Tibial nerve (tissue), 4 donors: ENCODE measurements at regions not wholly inside any gene's neighbourhood (a gene's known extent, or its start where the extent isn't known, plus 50 kb on each side); places are given as distances from the start of the nearest gene placed in this dataset.
"Not testable (repeated sequence)": the region's sequence is repeated elsewhere in the genome, so short reads cannot be mapped to it uniquely, and the experiment has no call there.

Experiments used
- DNase-seq, 2 donors: peaks; one replicate each; pipeline ENCODE4 v3.0.0-alpha.2; 2019; ENCODE audit warnings: low spot score in 2 of 2
- H3K27ac ChIP-seq, 4 donors: fragments of 200-600 bp; sonication (generic) in 3 of 4; one replicate each; pipeline ENCODE4 v1.5.1; 2017 to 2019; ENCODE audit warnings: mild to moderate bottlenecking in 1 of 4
- H3K27me3 ChIP-seq, 2 donors: fragments of 200-600 bp; sonication (generic) in 1 of 2; one replicate each; pipeline versions ENCODE4 v1.5.1 to v1.6.0; 2017 to 2019
- H3K36me3 ChIP-seq, 3 donors: fragments of 200-600 bp; sonication (generic); one replicate each; pipeline ENCODE4 v1.5.1; 2018 to 2019
- H3K4me1 ChIP-seq, 4 donors: fragments of 200-600 bp; sonication (generic) in 3 of 4; one replicate each; pipeline ENCODE4 v1.5.1; 2017 to 2019
- H3K4me3 ChIP-seq, 4 donors: fragments of 200-600 bp; sonication (generic) in 3 of 4; one replicate each; pipeline ENCODE4 v1.5.1; 2017 to 2019; ENCODE audit warnings: mild to moderate bottlenecking in 1 of 4, moderate library complexity in 1 of 4
- H3K9me3 ChIP-seq, 4 donors: fragments of 200-600 bp; sonication (generic) in 3 of 4; one replicate each; pipeline ENCODE4 v1.5.1; 2017 to 2019
- EP300 ChIP-seq, 2 donors: sonication (generic); formaldehyde crosslinking; IDR thresholded peaks; one replicate each; pipeline ENCODE4 v1.6.1; 2017; ENCODE audit warnings: antibody characterized with exemption in 2 of 2, mild to moderate bottlenecking in 1 of 2
- POLR2A ChIP-seq, 2 donors: fragments of 450-650 bp; IDR thresholded peaks; one replicate each; pipeline ENCODE4 v1.6.1; 2017; ENCODE audit warnings: antibody characterized with exemption in 2 of 2, mild to moderate bottlenecking in 2 of 2, moderate library complexity in 2 of 2
- WGBS, 2 donors: methylation state at CpG; one replicate each; pipeline ENCODE4 v1.1.5; 2018; 5-methylcytosine and 5-hydroxymethylcytosine counted together
- TF ChIP-seq, protein P1 (sequence below), 5 experiments: fragments of 200-600 bp in 3 of 5; fragments of 450-650 bp in 2 of 5; sonication (generic) in 3 of 5; IDR thresholded peaks; one replicate each; pipeline ENCODE4 v1.5.1; 2016 to 2019; ENCODE audit warnings: antibody characterized with exemption in 5 of 5, mild to moderate bottlenecking in 3 of 5, moderate library complexity in 2 of 5

DNA sequence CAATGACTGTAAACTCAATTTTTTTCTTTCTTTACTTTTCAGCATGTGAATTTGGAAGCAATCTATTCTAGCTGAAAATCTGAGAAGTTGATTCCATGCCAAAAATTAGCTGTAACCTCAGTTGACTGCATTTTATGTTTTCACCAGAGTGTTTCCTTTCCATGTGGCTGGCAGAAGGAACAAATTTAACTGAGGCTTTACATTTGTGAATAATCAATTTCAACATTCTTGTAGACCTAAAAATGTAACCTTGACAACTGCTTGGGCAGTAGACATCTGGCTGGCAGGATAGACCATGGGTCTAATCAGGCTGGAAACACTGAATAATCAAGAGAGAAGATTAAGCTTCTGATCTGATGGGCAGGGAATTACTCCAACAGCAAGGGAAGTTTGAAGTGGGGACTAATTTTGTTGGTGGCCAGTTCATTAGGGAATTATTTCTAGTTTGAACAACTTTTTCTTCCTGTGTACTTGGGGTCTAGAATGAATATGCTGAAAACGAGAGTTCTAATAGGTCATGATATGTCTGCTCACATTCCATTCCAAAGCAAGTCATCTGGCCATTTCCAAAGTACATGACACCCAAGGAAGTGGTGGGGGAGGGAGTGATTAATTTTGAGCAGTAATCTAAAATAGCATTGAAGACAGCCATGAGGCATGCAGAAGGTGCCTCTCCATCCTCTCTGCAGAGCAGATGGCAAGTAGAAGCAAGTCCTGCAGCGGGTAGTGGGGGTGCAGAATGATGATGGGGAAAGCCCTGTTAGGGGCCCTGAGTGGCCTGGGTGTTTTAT is 68.2 kb downstream of the ATP23 start:
- Histone ChIP-seq H3K36me3 (no peaks in the 10 kb centered on the region), H3K9me3 (peaks cover 0 to 8% (median 0%) of the 10 kb centered on the region in 4 donors), H3K27me3 (no peaks in the 10 kb centered on the region), H3K27ac (no peak overlapping the region), H3K4me1 (peaks cover 0 to 7% (median 0%) of the 10 kb centered on the region in 4 donors), H3K4me3 (no peak overlapping the region)
- DNase-seq, result no peak
- TF ChIP-seq POLR2A (IDR thresholded peaks at IDR 0.05) (no peak), EP300 (IDR thresholded peaks at IDR 0.05) (no peak)
- TF ChIP-seq, protein P1, sequence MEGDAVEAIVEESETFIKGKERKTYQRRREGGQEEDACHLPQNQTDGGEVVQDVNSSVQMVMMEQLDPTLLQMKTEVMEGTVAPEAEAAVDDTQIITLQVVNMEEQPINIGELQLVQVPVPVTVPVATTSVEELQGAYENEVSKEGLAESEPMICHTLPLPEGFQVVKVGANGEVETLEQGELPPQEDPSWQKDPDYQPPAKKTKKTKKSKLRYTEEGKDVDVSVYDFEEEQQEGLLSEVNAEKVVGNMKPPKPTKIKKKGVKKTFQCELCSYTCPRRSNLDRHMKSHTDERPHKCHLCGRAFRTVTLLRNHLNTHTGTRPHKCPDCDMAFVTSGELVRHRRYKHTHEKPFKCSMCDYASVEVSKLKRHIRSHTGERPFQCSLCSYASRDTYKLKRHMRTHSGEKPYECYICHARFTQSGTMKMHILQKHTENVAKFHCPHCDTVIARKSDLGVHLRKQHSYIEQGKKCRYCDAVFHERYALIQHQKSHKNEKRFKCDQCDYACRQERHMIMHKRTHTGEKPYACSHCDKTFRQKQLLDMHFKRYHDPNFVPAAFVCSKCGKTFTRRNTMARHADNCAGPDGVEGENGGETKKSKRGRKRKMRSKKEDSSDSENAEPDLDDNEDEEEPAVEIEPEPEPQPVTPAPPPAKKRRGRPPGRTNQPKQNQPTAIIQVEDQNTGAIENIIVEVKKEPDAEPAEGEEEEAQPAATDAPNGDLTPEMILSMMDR (IDR thresholded peaks at IDR 0.05), result no peak
- WGBS, 2 donors, result 55 to 63% methylated on average over 2 of the region's 2 CpGs

DNA sequence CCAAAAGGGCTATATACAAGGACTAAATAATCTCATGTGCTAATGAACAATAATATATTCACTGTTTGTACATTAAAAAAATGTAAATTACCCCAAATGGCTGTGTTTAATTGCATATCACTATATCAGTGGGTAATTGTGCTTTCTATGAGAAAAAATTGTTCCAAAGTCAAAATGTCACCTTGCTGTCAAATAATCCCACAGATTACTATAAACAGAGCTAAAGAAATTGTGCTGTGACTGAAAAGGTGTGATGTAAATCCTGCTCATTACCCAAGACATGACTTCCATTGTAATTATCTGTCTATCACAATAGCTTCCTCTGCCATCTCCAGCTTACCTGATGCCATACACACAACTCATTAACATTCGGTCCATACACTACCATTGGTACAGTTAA is 70.3 kb downstream of the ATP23 start:
- Histone ChIP-seq H3K27me3 (no peaks in the 10 kb centered on the region), H3K36me3 (no peaks in the 10 kb centered on the region), H3K4me1 (peaks cover 0 to 7% (median 0%) of the 10 kb centered on the region in 4 donors), H3K4me3 (no peak overlapping the region), H3K27ac (no peak overlapping the region), H3K9me3 (peaks cover 0 to 8% (median 0%) of the 10 kb centered on the region in 4 donors)
- no peak for DNase-seq
- WGBS, 2 donors, result 25 to 38% methylated on average over 1 of the region's 1 CpG
- TF ChIP-seq POLR2A (IDR thresholded peaks at IDR 0.05), result no peak

DNA sequence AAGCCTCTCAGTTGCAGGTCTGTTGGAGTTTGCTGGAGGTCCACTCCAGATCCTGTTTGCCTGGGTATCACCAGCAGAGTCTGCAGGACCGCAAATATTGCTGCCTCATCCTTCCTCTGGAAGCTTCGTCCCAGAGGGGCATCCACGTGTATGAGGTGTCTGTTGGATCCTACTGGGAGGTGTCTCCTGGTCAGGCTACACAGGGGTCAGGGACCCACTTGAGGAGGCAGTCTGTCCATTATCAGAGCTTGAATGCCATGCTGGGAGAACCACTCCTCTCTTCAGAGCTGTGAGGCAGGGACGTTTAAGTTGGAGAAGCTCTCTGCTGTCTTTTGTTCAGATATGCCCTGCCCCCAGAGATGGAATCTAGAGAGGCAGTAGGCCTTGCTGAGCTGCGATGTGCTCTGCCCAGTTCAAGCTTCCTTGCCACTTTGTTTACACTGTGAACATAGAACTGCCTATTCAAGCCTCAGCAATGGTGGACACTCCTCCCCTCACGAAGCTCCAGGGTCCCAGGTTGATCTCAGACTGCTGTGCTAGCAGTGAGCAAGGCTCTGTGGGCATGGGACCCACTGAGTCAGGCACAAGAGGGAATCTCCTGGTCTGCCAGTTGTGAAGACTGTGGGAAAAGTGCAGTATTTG is 81.1 kb downstream of the ATP23 start:
- not testable (repeated sequence) for H3K36me3 ChIP-seq, H3K4me3 ChIP-seq, DNase-seq, H3K27ac ChIP-seq, H3K27me3 ChIP-seq
- 70 to 72% methylated on average over 5 to 6 of the region's 6 CpGs for WGBS, 2 donors
- H3K9me3 ChIP-seq, result peaks cover 0 to 16% (median 2%) of the 10 kb centered on the region in 4 donors
- H3K4me1 ChIP-seq, result peaks cover 0 to 15% (median 2%) of the 10 kb centered on the region in 4 donors

DNA sequence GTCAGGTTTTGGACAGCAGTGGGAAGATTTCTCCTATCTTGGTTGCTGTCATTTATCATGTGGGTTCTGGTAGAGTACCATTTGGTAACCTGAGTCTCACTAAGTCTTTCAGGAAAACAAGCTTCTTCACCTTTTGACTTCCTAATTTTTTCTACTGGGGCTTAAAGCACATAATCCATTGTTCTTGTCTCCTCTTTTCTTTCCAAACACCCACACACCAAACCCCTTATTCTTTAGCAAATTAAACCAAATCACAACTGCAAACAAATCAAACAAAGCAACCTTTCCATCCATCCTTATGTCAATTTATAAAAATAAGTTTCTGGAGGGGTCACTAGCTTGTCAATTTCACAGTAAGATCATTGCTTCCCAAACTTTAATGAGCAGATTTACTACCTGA is 84.1 kb downstream of the ATP23 start:
- no peak for DNase-seq
- Histone ChIP-seq H3K27me3 (no peaks in the 10 kb centered on the region), H3K4me3 (no peak overlapping the region), H3K27ac (no peak overlapping the region), H3K9me3 (no peaks in the 10 kb centered on the region), H3K4me1 (peaks cover 0 to 16% (median 2%) of the 10 kb centered on the region in 4 donors), H3K36me3 (no peaks in the 10 kb centered on the region)
- TF ChIP-seq, protein P1 (IDR thresholded peaks at IDR 0.05), result no peak
- TF ChIP-seq POLR2A (IDR thresholded peaks at IDR 0.05) (no peak), EP300 (IDR thresholded peaks at IDR 0.05) (no peak)

DNA sequence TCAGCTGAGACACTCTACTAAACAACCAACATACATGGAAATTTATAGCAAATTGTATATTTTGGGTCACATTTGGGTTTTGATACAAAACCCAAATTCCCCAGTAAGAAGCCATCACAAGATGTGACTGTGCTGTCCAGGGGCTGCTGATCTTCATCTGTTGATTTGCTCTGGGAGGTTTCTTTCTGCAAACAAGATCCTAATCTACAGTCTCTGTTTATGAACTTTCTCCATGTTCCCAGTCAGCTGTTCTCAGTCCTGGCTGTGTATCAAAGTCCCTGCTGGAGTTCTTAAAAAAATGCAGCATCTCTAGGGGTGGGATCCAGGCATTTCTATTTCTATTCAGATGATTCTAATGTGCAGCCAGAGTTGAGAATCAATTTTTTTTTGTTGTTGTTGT is 85.1 kb downstream of the ATP23 start:
- no peaks in the 10 kb centered on the region for H3K36me3 ChIP-seq

More for the DNA sequence above, 85.1 kb downstream of the ATP23 start:
- TF ChIP-seq POLR2A (IDR thresholded peaks at IDR 0.05) (no peak), EP300 (IDR thresholded peaks at IDR 0.05) (no peak)
- TF ChIP-seq, protein P1 (IDR thresholded peaks at IDR 0.05), result no peak
- no peak overlapping the region for H3K27ac ChIP-seq
- H3K4me3 ChIP-seq, result no peak overlapping the region
- DNase-seq, result no peak
- H3K27me3 ChIP-seq, result no peaks in the 10 kb centered on the region
- H3K4me1 ChIP-seq, result peaks cover 0 to 16% (median 2%) of the 10 kb centered on the region in 4 donors
- H3K9me3 ChIP-seq, result no peaks in the 10 kb centered on the region
